HG02623 (cell line): ENCODE measurements at regions not wholly inside any gene's neighbourhood (a gene's known extent, or its start where the extent isn't known, plus 50 kb on each side); places are given as distances from the start of the nearest gene placed in this dataset.
"Not testable (repeated sequence)": the region's sequence is repeated elsewhere in the genome, so short reads cannot be mapped to it uniquely, and the experiment has no call there.

Experiments used
- ATAC-seq: cut with Tn5 transposase; IDR thresholded peaks from one replicate; pipeline ENCODE4 v1.9.1; 2021; ENCODE audit warnings: moderate library complexity; ENCODE audit not compliant: unreplicated experiment

GRCh38 chr6:56839533-56840183 is 115.2 kb upstream of the BEND6 start:
- no peak for ATAC-seq

- ATAC-seq, result no peak
These were observed 115.9 kb upstream of the BEND6 start for GRCh38 chr6:56838965-56839364.

GRCh38 chr6:56838016-56838555 is 116.8 kb upstream of the BEND6 start:
- ATAC-seq, result no peak

- no peak for ATAC-seq
These were observed 117.5 kb upstream of the BEND6 start for GRCh38 chr6:56837322-56837894.

- no peak for ATAC-seq
These were observed 119.3 kb upstream of the BEND6 start for GRCh38 chr6:56835612-56836011.

GRCh38 chr6:56833873-56834272 is 121.0 kb upstream of the BEND6 start:
- ATAC-seq, result no peak

GRCh38 chr6:56833127-56833791 is 121.6 kb upstream of the BEND6 start:
- ATAC-seq, result no peak

- no peak for ATAC-seq
These were observed 122.7 kb upstream of the BEND6 start for GRCh38 chr6:56832225-56832624.

- no peak for ATAC-seq
These were observed 123.6 kb upstream of the BEND6 start for GRCh38 chr6:56831334-56831733.

GRCh38 chr6:56827908-56828649 is 126.8 kb upstream of the BEND6 start:
- ATAC-seq, result no peak

GRCh38 chr6:56824431-56824830 is 130.5 kb upstream of the BEND6 start:
- not testable (repeated sequence) for ATAC-seq

- no peak for ATAC-seq
These were observed 133.9 kb upstream of the BEND6 start for GRCh38 chr6:56821005-56821432.

- no peak for ATAC-seq
These were observed 134.8 kb upstream of the BEND6 start for GRCh38 chr6:56820060-56820459.

- no peak for ATAC-seq
These were observed 135.3 kb upstream of the BEND6 start for GRCh38 chr6:56819604-56820003.

GRCh38 chr6:56816370-56816769 is 138.5 kb upstream of the BEND6 start:
- ATAC-seq, result no peak

GRCh38 chr6:56815436-56815835 is 139.5 kb upstream of the BEND6 start:
- ATAC-seq, result no peak

- no peak for ATAC-seq
These were observed 140.1 kb upstream of the BEND6 start for GRCh38 chr6:56814802-56815201.

GRCh38 chr6:56814308-56814707 is 140.6 kb upstream of the BEND6 start:
- ATAC-seq, result peak; percentile 55

- not testable (repeated sequence) for ATAC-seq
These were observed 142.1 kb upstream of the BEND6 start for GRCh38 chr6:56812851-56813250.

- ATAC-seq, result no peak
These were observed 146.0 kb upstream of the BEND6 start for GRCh38 chr6:56808871-56809359.

- ATAC-seq, result no peak
These were observed 146.9 kb upstream of the BEND6 start for GRCh38 chr6:56807989-56808337.
